ENCODE measurements at regions not wholly inside any gene's neighbourhood (a gene's known extent, or its start where the extent isn't known, plus 50 kb on each side); places are given as distances from the start of the nearest gene placed in this dataset.

- TF ChIP-seq EP300 (IDR thresholded peaks at IDR 0.05; ENCODE audit: low read length) (no peak), EWSR1 (IDR thresholded peaks at IDR 0.05; ENCODE audit: borderline replicate concordance, low read depth, partially characterized antibody) (no peak), NELFE (IDR thresholded peaks at IDR 0.05; ENCODE audit: insufficient read depth, insufficient read length) (no peak)
Observed at GRCh38 chr4:129231945-129232588, 136.1 kb downstream of the C4orf33 start (continued).

GRCh38 chr4:129232589-129233337 is 136.8 kb downstream of the C4orf33 start:
- Histone ChIP-seq H2AFZ (ENCODE audit: low read depth, low read length) (no peak overlapping the region), H3K4me1 (replicated peaks in 1 of 2; ENCODE audit: control insufficient read depth in 2 of 2, insufficient read depth in 2 of 2, low read length in 2 of 2) (no peaks in the 10 kb centered on the region), H3K27ac (ENCODE audit: extremely low read depth, low read depth, low read length) (no peak overlapping the region), H3K36me3 (ENCODE audit: control insufficient read depth, insufficient read depth, low read length) (no peaks in the 10 kb centered on the region), H4K20me1 (replicated peaks; ENCODE audit: control insufficient read depth, insufficient read depth, low read length) (no peaks in the 10 kb centered on the region), H3K9me1 (ENCODE audit: control insufficient read depth, insufficient read depth, low read length) (no peaks in the 10 kb centered on the region), H3K4me3 (no peak overlapping the region), H3K9me3 (replicated peaks; ENCODE audit: control insufficient read depth, insufficient read depth, low read depth, low read length) (no peaks in the 10 kb centered on the region), H3K4me2 (ENCODE audit: insufficient read depth, low read length) (no peak overlapping the region), H3K27me3 (ENCODE audit: control insufficient read depth in 2 of 2, insufficient read depth in 2 of 2, low read length in 2 of 2) (no peaks in the 10 kb centered on the region), H3K79me2 (ENCODE audit: control insufficient read depth, insufficient read depth, low read length) (no peaks in the 10 kb centered on the region), H3K9ac (ENCODE audit: insufficient read depth in 1 of 2, low read depth in 2 of 2, low read length in 2 of 2) (no peak overlapping the region)
- in situ Hi-C loops (cut with MboI) (no loop called here), intact Hi-C loops (cut with micrococcal nuclease) (no loop called here)
- ATAC-seq (no peak), FAIRE-seq (no peak), DNase-seq (ENCODE audit: extremely low read depth in 1 of 4, low spot score in 3 of 4) (no peak)
- no peak for TF ChIP-seq NFRKB (IDR thresholded peaks at IDR 0.05; ENCODE audit: low read depth)
- ChIA-PET POLR2A (no interaction called here), CTCF (ENCODE audit: low intra/inter-chr PET ratio) (no interaction called here)
- WGBS (ENCODE audit: insufficient coverage, low coverage, missing lambda C conversion rate): 0% methylated on average over 3 of the region's 3 CpGs
- no TSS peak for BruUV-seq (replicated peaks)
